ENCODE measurements at regions not wholly inside any gene's neighbourhood (a gene's known extent, or its start where the extent isn't known, plus 50 kb on each side); places are given as distances from the start of the nearest gene placed in this dataset.

DNA sequence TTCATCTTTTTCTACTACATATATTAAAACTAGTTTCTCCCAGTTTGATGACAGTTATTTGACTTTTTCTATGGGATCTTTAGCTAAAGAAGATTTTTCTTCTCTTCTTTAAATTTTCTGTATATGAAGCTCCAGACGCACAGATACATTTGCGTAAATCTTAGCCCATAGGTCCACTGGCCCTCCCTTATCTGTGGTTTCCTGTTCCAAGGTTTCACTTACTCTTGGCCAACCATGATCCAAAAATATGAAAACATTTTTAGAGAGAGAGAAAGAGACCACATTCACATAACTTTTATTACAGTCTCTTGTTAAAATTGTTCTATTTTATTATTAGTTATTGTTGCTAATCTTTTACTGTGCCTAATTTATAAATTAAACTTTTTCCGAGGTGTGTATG lies 270.2 kb upstream of the DAPK1 start:
- FAIRE-seq = no peak
- Histone ChIP-seq H3K4me2 (ENCODE audit: control insufficient read depth, extremely low read depth, insufficient read depth, low read depth, low read length) (no peak overlapping the region), H3K36me3 (ENCODE audit: control insufficient read depth in 2 of 2, extremely low read depth in 1 of 2, insufficient read depth in 2 of 2, low read length in 2 of 2) (no peaks in the 10 kb centered on the region), H2AFZ (ENCODE audit: control insufficient read depth, low read length) (no peak overlapping the region), H3K4me1 (ENCODE audit: control insufficient read depth, extremely low read depth, insufficient read depth, low read length) (no peaks in the 10 kb centered on the region), H3K79me2 (ENCODE audit: control insufficient read depth, insufficient read depth, low read length) (no peaks in the 10 kb centered on the region), H3K4me3 (ENCODE audit: control insufficient read depth in 2 of 3, extremely low read depth in 1 of 3, insufficient read depth in 2 of 3, low read depth in 1 of 3, low read length in 3 of 3) (no peak overlapping the region), H3K27me3 (ENCODE audit: control insufficient read depth, extremely low read depth, insufficient read depth, low read length) (no peaks in the 10 kb centered on the region), H3K9ac (ENCODE audit: control insufficient read depth, extremely low read depth, insufficient read depth, low read length) (no peak overlapping the region), H3K9me1 (ENCODE audit: control insufficient read depth, extremely low read depth, insufficient read depth, low read length) (no peaks in the 10 kb centered on the region), H3K27ac (ENCODE audit: control insufficient read depth, insufficient read depth, low read length) (no peak overlapping the region), H4K20me1 (ENCODE audit: control insufficient read depth, extremely low read depth, insufficient read depth, low read length) (no peaks in the 10 kb centered on the region), H3K9me3 (ENCODE audit: control insufficient read depth, low read depth, low read length) (no peaks in the 10 kb centered on the region)
- TF ChIP-seq, protein P1, sequence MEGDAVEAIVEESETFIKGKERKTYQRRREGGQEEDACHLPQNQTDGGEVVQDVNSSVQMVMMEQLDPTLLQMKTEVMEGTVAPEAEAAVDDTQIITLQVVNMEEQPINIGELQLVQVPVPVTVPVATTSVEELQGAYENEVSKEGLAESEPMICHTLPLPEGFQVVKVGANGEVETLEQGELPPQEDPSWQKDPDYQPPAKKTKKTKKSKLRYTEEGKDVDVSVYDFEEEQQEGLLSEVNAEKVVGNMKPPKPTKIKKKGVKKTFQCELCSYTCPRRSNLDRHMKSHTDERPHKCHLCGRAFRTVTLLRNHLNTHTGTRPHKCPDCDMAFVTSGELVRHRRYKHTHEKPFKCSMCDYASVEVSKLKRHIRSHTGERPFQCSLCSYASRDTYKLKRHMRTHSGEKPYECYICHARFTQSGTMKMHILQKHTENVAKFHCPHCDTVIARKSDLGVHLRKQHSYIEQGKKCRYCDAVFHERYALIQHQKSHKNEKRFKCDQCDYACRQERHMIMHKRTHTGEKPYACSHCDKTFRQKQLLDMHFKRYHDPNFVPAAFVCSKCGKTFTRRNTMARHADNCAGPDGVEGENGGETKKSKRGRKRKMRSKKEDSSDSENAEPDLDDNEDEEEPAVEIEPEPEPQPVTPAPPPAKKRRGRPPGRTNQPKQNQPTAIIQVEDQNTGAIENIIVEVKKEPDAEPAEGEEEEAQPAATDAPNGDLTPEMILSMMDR (optimal IDR thresholded peaks at IDR 0.05 in 1 of 3, IDR thresholded peaks at IDR 0.05 in 1 of 3, conservative IDR thresholded peaks at IDR 0.05 in 1 of 3; ENCODE audit: extremely low read depth in 1 of 3, insufficient read depth in 2 of 3, low read length in 3 of 3) = no peak
- no peak for TF ChIP-seq EZH2 (IDR thresholded peaks at IDR 0.05; ENCODE audit: low read length)
- DNase-seq (ENCODE audit: low read depth, low spot score) = no peak
- dilution Hi-C loops (cut with MboI; ENCODE audit: extremely low pct_ligation_motif_present, low sequenced_read_pairs) = no loop called here

DNA sequence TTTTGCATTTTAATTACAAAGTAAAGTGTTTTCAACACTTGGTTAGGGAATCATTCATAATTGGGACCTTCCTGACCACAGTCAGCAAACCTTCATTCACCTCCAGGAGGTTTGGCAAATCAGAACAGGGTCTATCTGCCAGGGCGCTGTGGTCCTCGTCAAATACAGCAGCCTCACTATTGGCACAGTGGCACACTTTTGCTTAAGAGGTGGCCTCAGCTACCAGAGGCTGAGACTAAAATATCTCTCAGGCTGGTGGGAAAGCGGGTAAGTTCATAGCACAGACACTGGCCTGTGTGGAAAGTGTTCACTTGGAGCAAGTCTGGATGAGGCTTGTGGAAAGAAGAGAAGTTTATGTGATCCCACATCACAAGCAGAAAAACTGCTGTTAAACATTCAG lies 268.6 kb upstream of the DAPK1 start:
- dilution Hi-C loops (cut with MboI; ENCODE audit: extremely low pct_ligation_motif_present, low sequenced_read_pairs) = no loop called here
- DNase-seq (ENCODE audit: low read depth, low spot score) (no peak), FAIRE-seq (no peak)
- Histone ChIP-seq H3K27me3 (ENCODE audit: control insufficient read depth, extremely low read depth, insufficient read depth, low read length) (no peaks in the 10 kb centered on the region), H3K9me3 (ENCODE audit: control insufficient read depth, low read depth, low read length) (no peaks in the 10 kb centered on the region), H4K20me1 (ENCODE audit: control insufficient read depth, extremely low read depth, insufficient read depth, low read length) (no peaks in the 10 kb centered on the region), H2AFZ (ENCODE audit: control insufficient read depth, low read length) (no peak overlapping the region), H3K9me1 (ENCODE audit: control insufficient read depth, extremely low read depth, insufficient read depth, low read length) (no peaks in the 10 kb centered on the region), H3K4me1 (ENCODE audit: control insufficient read depth, extremely low read depth, insufficient read depth, low read length) (no peaks in the 10 kb centered on the region), H3K4me2 (ENCODE audit: control insufficient read depth, extremely low read depth, insufficient read depth, low read depth, low read length) (no peak overlapping the region), H3K4me3 (ENCODE audit: control insufficient read depth in 2 of 3, extremely low read depth in 1 of 3, insufficient read depth in 2 of 3, low read depth in 1 of 3, low read length in 3 of 3) (no peak overlapping the region), H3K36me3 (ENCODE audit: control insufficient read depth in 2 of 2, extremely low read depth in 1 of 2, insufficient read depth in 2 of 2, low read length in 2 of 2) (no peaks in the 10 kb centered on the region), H3K27ac (ENCODE audit: control insufficient read depth, insufficient read depth, low read length) (no peak overlapping the region), H3K9ac (ENCODE audit: control insufficient read depth, extremely low read depth, insufficient read depth, low read length) (no peak overlapping the region), H3K79me2 (ENCODE audit: control insufficient read depth, insufficient read depth, low read length) (no peaks in the 10 kb centered on the region)
- TF ChIP-seq EZH2 (IDR thresholded peaks at IDR 0.05; ENCODE audit: low read length) = no peak

DNA sequence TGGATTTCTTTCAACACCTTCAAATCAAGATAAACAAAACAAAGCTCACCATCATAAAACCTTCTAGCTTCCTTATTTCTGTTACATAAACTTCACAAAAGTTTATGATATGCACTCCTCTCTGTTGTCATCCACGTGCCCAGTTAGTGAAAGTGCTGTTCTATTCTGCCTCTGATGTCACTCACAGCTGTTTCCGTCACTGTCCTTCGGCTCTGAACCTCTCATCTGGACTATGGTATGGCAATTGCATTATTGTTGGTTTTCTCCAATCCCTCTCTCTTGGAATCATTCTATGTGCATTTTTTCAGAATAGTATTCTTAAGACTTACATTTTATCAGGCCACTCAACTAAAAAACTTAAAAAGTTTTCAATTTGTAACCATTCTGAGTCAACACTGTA lies 264.2 kb upstream of the DAPK1 start:
- H3K9ac ChIP-seq (ENCODE audit: control insufficient read depth, extremely low read depth, insufficient read depth, low read length) = no peak overlapping the region
- H3K9me1 ChIP-seq (ENCODE audit: control insufficient read depth, extremely low read depth, insufficient read depth, low read length) = no peaks in the 10 kb centered on the region
- no peak for FAIRE-seq
- H3K27ac ChIP-seq (ENCODE audit: control insufficient read depth, insufficient read depth, low read length) = no peak overlapping the region
- no peak overlapping the region for H3K4me3 ChIP-seq (ENCODE audit: control insufficient read depth in 2 of 3, extremely low read depth in 1 of 3, insufficient read depth in 2 of 3, low read depth in 1 of 3, low read length in 3 of 3)
- DNase-seq (ENCODE audit: low read depth, low spot score) = no peak
- no peaks in the 10 kb centered on the region for H3K79me2 ChIP-seq (ENCODE audit: control insufficient read depth, insufficient read depth, low read length)
- no peak overlapping the region for H2AFZ ChIP-seq (ENCODE audit: control insufficient read depth, low read length)
- TF ChIP-seq, protein P1 (optimal IDR thresholded peaks at IDR 0.05 in 1 of 3, IDR thresholded peaks at IDR 0.05 in 1 of 3, conservative IDR thresholded peaks at IDR 0.05 in 1 of 3; ENCODE audit: extremely low read depth in 1 of 3, insufficient read depth in 2 of 3, low read length in 3 of 3) = no peak
- TF ChIP-seq EZH2 (IDR thresholded peaks at IDR 0.05; ENCODE audit: low read length) = no peak
- H3K9me3 ChIP-seq (ENCODE audit: control insufficient read depth, low read depth, low read length) = no peaks in the 10 kb centered on the region
- no peaks in the 10 kb centered on the region for H3K36me3 ChIP-seq (ENCODE audit: control insufficient read depth in 2 of 2, extremely low read depth in 1 of 2, insufficient read depth in 2 of 2, low read length in 2 of 2)
- no peaks in the 10 kb centered on the region for H4K20me1 ChIP-seq (ENCODE audit: control insufficient read depth, extremely low read depth, insufficient read depth, low read length)
- no peaks in the 10 kb centered on the region for H3K4me1 ChIP-seq (ENCODE audit: control insufficient read depth, extremely low read depth, insufficient read depth, low read length)
- H3K4me2 ChIP-seq (ENCODE audit: control insufficient read depth, extremely low read depth, insufficient read depth, low read depth, low read length) = no peak overlapping the region
- no peaks in the 10 kb centered on the region for H3K27me3 ChIP-seq (ENCODE audit: control insufficient read depth, extremely low read depth, insufficient read depth, low read length)
- dilution Hi-C loops (cut with MboI; ENCODE audit: extremely low pct_ligation_motif_present, low sequenced_read_pairs) = no loop called here
